GM21367 (cell line): ENCODE measurements at regions not wholly inside any gene's neighbourhood (a gene's known extent, or its start where the extent isn't known, plus 50 kb on each side); places are given as distances from the start of the nearest gene placed in this dataset.
"Not testable (repeated sequence)": the region's sequence is repeated elsewhere in the genome, so short reads cannot be mapped to it uniquely, and the experiment has no call there.

Experiments
- ATAC-seq: cut with Tn5 transposase; IDR thresholded peaks from one replicate; pipeline ENCODE4 v1.9.1; 2021; ENCODE audit not compliant: unreplicated experiment

- not testable (repeated sequence) for ATAC-seq
Observed at GRCh38 chr16:29202642-29203041, 203.9 kb downstream of the NPIPB11 start.

DNA sequence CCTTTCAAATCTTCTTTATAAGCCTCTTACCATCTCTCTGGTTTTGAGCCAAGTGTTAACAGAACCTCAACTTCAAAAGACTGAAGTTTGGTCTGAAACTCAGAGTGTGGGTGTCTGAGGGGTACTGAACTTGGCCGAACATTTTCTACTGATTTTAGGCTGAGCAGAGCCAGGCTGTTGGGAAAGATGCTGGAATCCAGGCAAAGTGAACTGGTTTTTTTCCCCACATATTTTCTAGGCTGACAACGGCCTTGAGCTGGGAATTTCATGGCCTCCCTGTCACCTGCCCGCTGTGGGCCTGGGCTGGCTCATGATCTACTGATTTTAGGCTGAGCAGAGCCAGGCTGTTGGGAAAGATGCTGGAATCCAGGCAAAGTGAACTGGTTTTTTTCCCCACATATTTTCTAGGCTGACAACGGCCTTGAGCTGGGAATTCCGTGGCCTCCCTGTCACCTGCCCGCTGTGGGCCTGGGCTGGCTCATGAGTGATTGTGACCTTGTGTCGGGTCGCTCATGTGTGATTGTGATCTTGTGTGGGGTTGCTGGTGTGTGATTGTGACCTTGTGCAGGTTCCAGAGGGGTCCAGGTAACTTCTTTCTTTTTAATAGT, 204.4 kb downstream of the NPIPB11 start:
- ATAC-seq = not testable (repeated sequence)

DNA sequence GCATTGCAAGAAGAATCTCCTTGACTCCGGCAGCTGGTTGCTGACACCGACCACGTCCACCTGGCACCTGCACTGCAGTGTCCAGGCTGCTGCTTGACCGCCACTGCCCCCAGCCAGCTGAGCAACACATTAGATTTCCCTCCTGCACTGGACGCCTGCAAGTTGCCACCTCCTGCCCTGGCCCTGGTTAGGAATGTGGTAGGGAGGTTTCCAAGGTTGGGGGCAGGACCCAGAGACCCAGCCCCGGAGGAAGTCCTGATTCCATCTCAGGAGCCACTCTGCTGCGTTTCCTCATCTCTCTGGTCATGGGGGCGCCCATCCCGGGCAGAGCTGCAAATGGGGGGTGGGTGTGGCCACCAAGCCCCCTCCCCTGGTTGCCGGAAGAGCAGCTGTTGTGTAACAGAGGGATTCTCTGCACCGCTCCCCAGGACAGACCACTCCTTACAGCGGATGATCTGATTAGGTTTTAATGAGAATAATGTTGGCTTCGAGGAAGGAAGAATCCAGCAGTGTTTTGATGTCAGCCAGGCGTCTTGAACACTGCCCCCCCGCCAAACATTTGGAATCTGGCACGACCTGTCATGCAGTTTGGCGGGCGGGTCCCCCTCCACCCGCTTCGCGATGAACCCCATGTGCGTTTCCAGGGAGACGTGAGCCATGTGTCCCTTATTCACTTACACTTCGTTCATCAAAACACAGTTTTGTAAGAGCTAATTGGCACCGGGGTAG, 205.1 kb downstream of the NPIPB11 start:
- ATAC-seq = not testable (repeated sequence)

DNA sequence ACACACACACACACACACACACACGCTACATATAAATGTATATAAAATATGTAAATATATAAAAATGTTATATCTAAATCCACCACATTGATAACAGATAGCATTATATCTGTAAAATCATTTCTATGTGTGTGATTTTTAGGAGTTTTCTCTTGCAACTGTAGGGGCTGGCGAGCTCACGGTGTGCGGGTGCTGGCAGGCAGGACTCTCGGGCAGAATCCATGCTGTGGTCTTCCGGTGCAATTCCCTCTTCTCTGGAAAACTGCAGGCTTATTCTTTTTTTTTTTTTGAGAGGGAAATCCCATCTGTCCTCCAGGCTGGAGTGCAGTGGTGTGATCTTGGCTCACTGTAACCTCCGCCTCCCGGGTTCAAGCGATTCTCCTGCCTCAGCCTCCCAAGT, 205.8 kb downstream of the NPIPB11 start:
- ATAC-seq = not testable (repeated sequence)

GRCh38 chr16:29200135-29200601, 206.3 kb downstream of the NPIPB11 start:
- not testable (repeated sequence) for ATAC-seq

GRCh38 chr16:29199626-29200025, 206.9 kb downstream of the NPIPB11 start:
- ATAC-seq = not testable (repeated sequence)

GRCh38 chr16:29198731-29199521, 207.6 kb downstream of the NPIPB11 start:
- no peak for ATAC-seq

- no peak for ATAC-seq
Observed at GRCh38 chr16:29198231-29198630, 208.3 kb downstream of the NPIPB11 start.

- not testable (repeated sequence) for ATAC-seq
Observed at GRCh38 chr16:29197494-29198100, 208.9 kb downstream of the NPIPB11 start.

GRCh38 chr16:29196746-29197145, 209.8 kb downstream of the NPIPB11 start:
- ATAC-seq = not testable (repeated sequence)

- ATAC-seq = not testable (repeated sequence)
Observed at GRCh38 chr16:29195116-29195872, 210.4 kb downstream of the LAT start.

DNA sequence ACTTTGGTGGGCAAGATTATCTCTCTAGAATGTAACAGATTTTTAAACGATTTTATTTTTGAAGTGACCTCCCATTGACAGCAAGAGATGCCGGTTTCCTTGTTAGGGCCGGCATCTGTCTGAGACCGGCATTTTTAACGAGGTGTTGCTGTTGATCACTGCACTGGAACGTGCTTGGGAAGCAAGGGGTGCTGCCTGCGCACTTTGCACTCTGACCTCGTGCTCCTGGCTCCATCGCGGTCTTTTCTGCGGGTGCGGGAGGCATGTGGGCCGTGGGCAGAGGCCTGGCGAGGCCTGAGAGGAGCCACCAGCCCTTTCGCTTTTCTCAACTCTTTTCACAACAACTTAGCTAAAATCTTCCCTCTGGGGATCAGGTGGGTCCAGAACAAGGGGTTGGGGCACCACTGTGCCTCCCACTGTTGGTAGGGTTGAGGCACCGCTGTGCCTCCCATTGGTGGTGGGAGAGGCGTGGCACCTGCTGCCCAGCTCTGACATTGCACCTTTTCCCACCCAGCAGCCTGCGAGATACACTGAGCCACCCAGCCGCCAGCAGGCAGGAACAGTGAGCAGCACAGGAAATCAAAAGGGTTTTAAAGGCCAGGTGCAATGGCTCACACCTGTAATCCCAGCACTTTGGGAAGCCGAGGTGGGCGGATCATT, 209.5 kb downstream of the LAT start:
- not testable (repeated sequence) for ATAC-seq

- not testable (repeated sequence) for ATAC-seq
Observed at GRCh38 chr16:29193634-29194033, 208.8 kb downstream of the LAT start.

- ATAC-seq = not testable (repeated sequence)
Observed at GRCh38 chr16:29193248-29193574, 208.4 kb downstream of the LAT start.

- no peak for ATAC-seq
Observed at GRCh38 chr16:29192329-29193247, 207.7 kb downstream of the LAT start.

DNA sequence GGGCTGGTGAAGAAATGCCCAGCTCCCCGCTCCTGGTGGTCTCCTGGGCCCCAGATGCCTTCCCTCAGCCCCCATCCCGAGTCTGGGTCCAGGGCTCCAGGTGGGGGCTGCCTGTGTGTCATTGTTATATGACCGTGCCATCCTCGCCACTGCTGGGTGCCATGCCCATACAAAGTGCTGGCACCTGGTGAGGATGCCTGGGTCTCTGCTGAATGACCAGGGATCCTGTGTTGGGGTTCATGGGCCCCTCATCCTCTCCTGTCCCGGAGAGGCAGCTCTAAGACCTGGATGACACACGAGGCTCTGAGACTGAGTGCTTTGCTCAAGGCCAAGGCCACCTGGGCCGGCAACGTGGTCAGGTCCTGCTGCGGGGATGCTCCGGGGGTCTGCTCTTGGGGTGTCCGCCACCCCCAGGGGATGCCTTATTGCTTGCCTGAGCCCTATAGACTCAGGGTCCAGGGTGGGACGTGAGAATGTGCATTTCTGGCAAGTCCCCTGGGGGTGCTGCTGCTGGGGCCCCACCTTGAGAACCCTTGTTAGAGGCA, 206.9 kb downstream of the LAT start:
- ATAC-seq = not testable (repeated sequence)

- not testable (repeated sequence) for ATAC-seq
Observed at GRCh38 chr16:29190553-29191431, 205.9 kb downstream of the LAT start.

DNA sequence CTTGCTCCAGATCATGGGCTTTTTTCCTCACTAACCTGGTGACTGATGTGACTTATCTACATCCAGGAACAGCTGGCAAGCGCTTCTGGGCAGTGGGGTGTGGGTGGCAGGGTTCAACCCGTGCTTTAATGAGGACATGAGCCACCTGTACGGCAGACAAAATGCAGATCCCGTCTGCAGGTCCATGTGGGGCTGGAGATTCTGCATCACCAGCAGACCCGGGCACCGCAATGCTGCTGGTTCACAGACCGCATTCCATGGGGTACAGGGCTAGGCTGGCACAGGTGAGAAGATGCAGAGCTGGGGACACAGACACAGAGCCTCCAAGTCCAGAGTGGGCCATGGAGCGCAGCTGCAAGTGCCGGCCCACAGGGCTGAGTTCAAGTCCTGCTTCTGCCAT, 204.0 kb downstream of the LAT start:
- not testable (repeated sequence) for ATAC-seq
